BLaER1 (cell line): ENCODE measurements at regions not wholly inside any gene's neighbourhood (a gene's known extent, or its start where the extent isn't known, plus 50 kb on each side); places are given as distances from the start of the nearest gene placed in this dataset.
"Not testable (repeated sequence)": the region's sequence is repeated elsewhere in the genome, so short reads cannot be mapped to it uniquely, and the experiment has no call there.

ENCODE experiments used
- H3K27ac ChIP-seq: shearing (Covaris generic); formaldehyde crosslinking; 2 replicates; pipeline ENCODE4 v1.8.1; 2022
- H3K27me3 ChIP-seq: shearing (Covaris generic); formaldehyde crosslinking; 2 replicates; pipeline ENCODE4 v1.8.1; 2022
- H3K36me3 ChIP-seq: shearing (Covaris generic); formaldehyde crosslinking; 2 replicates; pipeline ENCODE4 v1.8.1; 2022
- H3K4me1 ChIP-seq: shearing (Covaris generic); formaldehyde crosslinking; 2 replicates; pipeline ENCODE4 v1.8.1; 2022
- H3K4me2 ChIP-seq: shearing (Covaris generic); formaldehyde crosslinking; 2 replicates; pipeline ENCODE4 v1.8.1; 2022
- H3K4me3 ChIP-seq: shearing (Covaris generic); formaldehyde crosslinking; 2 replicates; pipeline ENCODE4 v1.8.1; 2022
- H3K9ac ChIP-seq: shearing (Covaris generic); formaldehyde crosslinking; 2 replicates; pipeline ENCODE4 v1.8.1; 2022
- H3K9me3 ChIP-seq: shearing (Covaris generic); formaldehyde crosslinking; 2 replicates; pipeline ENCODE4 v1.8.1; 2022
- H4K20me1 ChIP-seq: shearing (Covaris generic); formaldehyde crosslinking; 2 replicates; pipeline ENCODE4 v1.8.1; 2022
- Cebpa-rat ChIP-seq: shearing (Covaris generic); IDR thresholded peaks from 2 replicates; pipeline ENCODE4 v1.8.1; 2022

DNA sequence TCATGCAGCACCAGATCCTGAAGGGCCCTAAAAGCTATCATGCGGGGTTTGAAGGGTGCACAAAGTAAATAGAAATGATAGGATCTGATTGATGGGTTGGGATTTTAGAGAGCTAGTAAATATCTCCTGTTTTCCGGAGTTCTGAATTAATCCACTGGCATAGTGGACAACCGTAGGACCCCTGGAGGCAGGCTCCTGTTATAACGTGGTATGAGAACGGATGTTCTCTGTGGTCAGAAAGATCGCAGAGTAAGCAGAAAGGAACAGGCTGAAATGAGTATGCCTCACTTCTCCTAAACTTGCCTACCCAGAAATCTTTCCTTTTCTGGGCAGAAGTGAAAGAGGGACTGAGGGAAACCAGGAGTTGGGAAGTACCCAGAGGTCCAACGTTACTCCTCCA is 470.8 kb downstream of the AJAP1 start:
- H3K27ac ChIP-seq, result no peak overlapping the region
- no peak overlapping the region for H3K4me3 ChIP-seq
- H3K9me3 ChIP-seq, result no peaks in the 10 kb centered on the region; the same call in 1 of the 2 replicates
- no peak for TF ChIP-seq Cebpa-rat
- H3K27me3 ChIP-seq, result no peaks in the 10 kb centered on the region
- H3K4me1 ChIP-seq, result no peaks in the 10 kb centered on the region
- no peak overlapping the region for H3K9ac ChIP-seq
- no peaks in the 10 kb centered on the region for H3K36me3 ChIP-seq
- no peak overlapping the region for H3K4me2 ChIP-seq
- H4K20me1 ChIP-seq, result no peaks in the 10 kb centered on the region

DNA sequence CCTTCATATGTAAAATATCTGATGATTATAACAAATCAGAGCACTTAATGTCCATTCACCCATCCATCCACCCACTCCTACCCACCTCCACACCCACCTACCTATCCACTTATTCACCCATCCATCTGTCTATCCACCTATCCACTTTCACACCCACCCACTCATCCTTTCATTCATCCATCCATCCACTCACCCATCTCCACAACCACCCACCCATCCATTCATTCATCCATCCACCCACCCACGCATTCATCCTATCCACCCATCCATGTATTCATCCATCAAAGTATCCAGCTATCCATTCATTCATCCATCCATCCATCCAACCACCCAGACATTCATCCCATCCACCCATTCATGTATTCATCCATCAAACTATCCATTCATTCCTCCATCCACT is 466.1 kb downstream of the AJAP1 start:
- no peaks in the 10 kb centered on the region for H4K20me1 ChIP-seq
- TF ChIP-seq Cebpa-rat, result no peak

DNA sequence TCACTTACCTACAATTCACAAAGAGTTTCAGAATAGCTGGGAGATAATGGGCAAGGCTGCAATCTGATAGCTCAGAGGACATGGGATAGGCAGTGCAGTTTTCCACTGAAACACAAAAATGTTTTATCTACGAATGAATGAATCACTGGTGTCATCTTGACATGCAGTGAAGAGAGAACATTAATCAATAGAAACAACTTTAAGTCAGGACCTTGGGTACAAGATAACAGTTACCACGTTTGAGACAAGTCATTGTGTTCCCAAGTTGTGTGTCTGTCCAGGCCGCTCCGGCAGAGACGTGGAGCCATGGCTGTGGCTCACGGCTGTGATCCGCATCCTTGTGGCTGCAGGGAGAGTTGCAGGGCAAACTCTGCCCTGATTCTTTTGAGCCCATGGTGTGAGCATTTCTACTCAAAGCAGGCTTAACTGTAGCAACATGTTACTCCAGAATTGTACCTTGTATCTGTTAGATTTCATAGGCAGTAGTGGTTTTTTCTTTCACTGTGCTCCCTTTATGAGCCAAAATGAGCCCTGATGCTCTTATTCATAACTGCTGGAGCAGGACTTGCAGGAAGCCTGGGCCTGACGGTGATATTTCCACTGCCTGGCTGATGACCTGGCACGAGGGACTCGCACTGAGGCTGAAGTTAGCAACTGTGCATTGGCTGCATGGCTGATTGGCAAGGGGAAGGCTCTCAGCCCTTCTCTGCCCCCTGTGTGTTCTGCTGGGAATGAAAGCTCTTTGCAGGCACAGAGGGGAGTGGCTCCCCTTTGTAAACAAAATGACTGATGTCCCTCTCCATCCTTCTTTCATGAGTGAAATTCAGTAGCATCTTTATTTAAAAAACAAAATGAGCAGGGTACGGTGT is 465.2 kb downstream of the AJAP1 start:
- Histone ChIP-seq H3K4me2 (no peak overlapping the region), H3K36me3 (no peaks in the 10 kb centered on the region), H3K27me3 (no peaks in the 10 kb centered on the region), H3K4me1 (no peaks in the 10 kb centered on the region), H3K9me3 (no peaks in the 10 kb centered on the region), H3K4me3 (no peak overlapping the region), H4K20me1 (no peaks in the 10 kb centered on the region), H3K27ac (no peak overlapping the region), H3K9ac (no peak overlapping the region)
- TF ChIP-seq Cebpa-rat, result no peak

More for the DNA sequence above, 466.1 kb downstream of the AJAP1 start:
- no peak overlapping the region for H3K4me2 ChIP-seq
- no peaks in the 10 kb centered on the region for H3K9me3 ChIP-seq
- no peak overlapping the region for H3K9ac ChIP-seq
- no peaks in the 10 kb centered on the region for H3K36me3 ChIP-seq
- H3K27me3 ChIP-seq, result no peaks in the 10 kb centered on the region
- no peak overlapping the region for H3K27ac ChIP-seq
- H3K4me1 ChIP-seq, result no peaks in the 10 kb centered on the region
- no peak overlapping the region for H3K4me3 ChIP-seq

DNA sequence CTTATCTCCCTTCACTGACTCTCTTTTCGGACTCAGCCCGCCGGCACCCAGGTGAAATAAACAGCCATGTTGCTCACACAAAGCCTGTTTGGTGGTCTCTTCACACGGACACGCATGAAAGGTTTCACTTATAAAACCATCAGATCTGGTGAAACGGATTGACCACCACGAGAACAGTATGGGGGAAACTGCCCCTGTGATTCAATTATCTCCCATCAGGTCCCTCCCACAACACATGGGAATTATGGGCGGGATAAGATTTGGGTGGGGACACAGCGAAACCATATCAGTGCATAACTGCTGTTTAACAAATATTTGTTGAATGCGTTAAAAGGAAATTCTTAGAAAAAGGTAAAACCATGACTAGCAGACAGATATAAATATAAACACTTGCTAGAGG is 464.4 kb downstream of the AJAP1 start:
- H3K27me3 ChIP-seq, H3K4me1 ChIP-seq, H4K20me1 ChIP-seq, H3K9ac ChIP-seq, H3K9me3 ChIP-seq, H3K27ac ChIP-seq, H3K4me2 ChIP-seq, H3K4me3 ChIP-seq, H3K36me3 ChIP-seq: not testable (repeated sequence)

DNA sequence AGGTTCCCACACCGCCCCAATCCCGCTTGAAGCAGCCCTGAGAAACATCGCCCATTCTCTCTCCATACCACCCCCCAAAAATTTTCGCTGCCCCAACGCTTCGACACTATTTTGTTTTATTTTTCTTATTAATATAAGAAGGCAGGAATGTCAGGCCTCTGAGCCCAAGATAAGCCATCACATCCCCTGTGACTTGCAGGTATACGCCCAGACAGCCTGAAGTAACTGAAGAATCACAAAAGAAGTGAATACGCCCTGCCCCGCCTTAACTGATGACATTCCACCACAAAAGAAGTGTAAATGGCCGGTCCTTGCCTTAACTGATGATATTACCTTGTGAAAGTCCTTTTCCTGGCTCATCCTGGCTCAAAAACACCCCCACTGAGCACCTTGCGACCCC is 463.9 kb downstream of the AJAP1 start:
- H3K4me1 ChIP-seq, H3K27me3 ChIP-seq, H3K9me3 ChIP-seq, H3K4me2 ChIP-seq, H4K20me1 ChIP-seq, H3K36me3 ChIP-seq, H3K27ac ChIP-seq, H3K9ac ChIP-seq, H3K4me3 ChIP-seq: not testable (repeated sequence)

DNA sequence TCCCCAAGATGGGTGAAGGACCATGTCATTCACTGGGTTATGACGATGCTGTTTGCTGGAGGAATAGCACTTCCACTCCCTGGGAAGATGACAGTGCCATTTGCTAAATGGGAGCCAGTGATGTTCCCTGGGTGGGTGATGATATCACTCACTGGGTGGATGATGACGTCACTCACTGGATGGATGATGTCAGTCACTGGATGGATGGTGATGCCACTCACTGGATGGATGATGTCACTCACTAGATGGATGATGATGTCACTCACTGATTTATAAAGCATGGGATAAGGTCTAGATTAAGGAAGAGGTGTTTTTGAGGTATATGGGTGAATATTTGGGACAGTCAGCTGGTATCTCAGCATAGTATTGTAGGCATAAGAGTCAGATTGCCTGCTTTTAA is 457.2 kb downstream of the AJAP1 start:
- Histone ChIP-seq H3K4me2 (no peak overlapping the region), H3K4me3 (no peak overlapping the region), H3K4me1 (no peaks in the 10 kb centered on the region), H3K9ac (no peak overlapping the region), H3K9me3 (no peaks in the 10 kb centered on the region), H3K36me3 (no peaks in the 10 kb centered on the region), H3K27me3 (no peaks in the 10 kb centered on the region), H4K20me1 (no peaks in the 10 kb centered on the region), H3K27ac (no peak overlapping the region)
- no peak for TF ChIP-seq Cebpa-rat

DNA sequence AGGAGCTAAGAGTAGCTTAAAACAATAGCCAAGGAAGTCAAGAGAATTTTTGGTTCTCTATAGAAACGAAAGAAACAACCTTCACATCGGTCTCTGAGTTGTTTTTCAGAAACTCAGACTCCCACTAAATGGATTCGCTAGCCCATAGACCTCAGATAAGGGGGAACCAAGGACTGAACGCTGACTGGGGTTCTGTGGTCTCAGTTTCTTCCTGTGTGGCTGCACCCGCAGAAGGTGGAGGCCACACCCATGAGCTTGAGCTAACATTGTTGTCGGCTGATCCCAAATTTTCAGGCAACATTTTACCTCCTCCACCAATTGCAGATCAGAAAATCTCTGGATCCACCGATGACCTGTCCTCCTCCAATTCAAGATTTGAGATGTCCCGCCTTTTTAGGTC is 456.1 kb downstream of the AJAP1 start:
- no peak overlapping the region for H3K4me3 ChIP-seq
- no peaks in the 10 kb centered on the region for H4K20me1 ChIP-seq
- no peak overlapping the region for H3K27ac ChIP-seq
- no peaks in the 10 kb centered on the region for H3K27me3 ChIP-seq
- no peak overlapping the region for H3K4me2 ChIP-seq
- no peaks in the 10 kb centered on the region for H3K9me3 ChIP-seq
- no peaks in the 10 kb centered on the region for H3K36me3 ChIP-seq
- no peak for TF ChIP-seq Cebpa-rat
- no peak overlapping the region for H3K9ac ChIP-seq
- no peaks in the 10 kb centered on the region for H3K4me1 ChIP-seq

DNA sequence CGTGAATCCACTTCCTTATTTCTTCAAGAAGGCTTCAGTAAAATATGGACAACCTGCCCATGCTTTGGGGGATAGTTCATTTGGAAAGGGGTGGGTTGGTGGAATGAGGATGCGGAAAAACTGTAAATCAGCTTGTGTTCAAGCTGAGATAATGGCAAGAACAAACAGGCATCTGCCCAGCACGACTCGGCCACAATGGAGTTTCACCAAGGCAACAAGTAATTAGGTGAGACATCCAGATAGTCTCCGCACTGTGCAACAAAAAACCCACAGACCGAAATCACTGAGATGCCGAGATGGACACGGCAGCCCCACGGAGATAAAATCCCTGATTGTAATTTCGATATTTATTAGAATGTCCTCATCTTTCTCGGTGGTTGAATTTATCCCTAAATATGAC is 455.2 kb downstream of the AJAP1 start:
- no peaks in the 10 kb centered on the region for H3K9me3 ChIP-seq
- H3K27me3 ChIP-seq, result no peaks in the 10 kb centered on the region
- no peaks in the 10 kb centered on the region for H3K4me1 ChIP-seq
- H3K36me3 ChIP-seq, result no peaks in the 10 kb centered on the region
- no peak overlapping the region for H3K27ac ChIP-seq
- H3K9ac ChIP-seq, result no peak overlapping the region
- TF ChIP-seq Cebpa-rat, result no peak
- H3K4me2 ChIP-seq, result no peak overlapping the region
- H3K4me3 ChIP-seq, result no peak overlapping the region
- H4K20me1 ChIP-seq, result no peaks in the 10 kb centered on the region

DNA sequence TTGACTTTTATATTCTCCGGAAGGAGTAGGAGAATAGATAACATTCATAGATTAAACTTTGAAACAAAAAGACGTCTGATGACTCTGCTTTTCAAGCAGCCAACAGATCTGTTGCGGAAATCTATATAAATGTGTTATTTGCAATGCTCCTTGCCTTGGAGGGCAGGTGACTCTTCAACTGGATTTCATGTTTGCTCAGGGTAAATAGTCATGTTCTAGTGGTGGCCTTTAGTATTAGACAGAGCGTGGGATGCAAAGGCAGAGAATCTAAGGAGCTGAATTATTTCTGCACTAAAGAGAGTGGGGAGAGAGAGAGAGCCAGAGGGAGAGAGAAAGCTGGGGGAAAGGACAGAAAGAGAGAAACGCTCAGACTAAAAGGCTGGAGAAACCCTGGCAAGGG is 454.3 kb downstream of the AJAP1 start:
- no peak overlapping the region for H3K9ac ChIP-seq
- no peak overlapping the region for H3K4me2 ChIP-seq
- H3K27ac ChIP-seq, result no peak overlapping the region
- H3K9me3 ChIP-seq, result no peaks in the 10 kb centered on the region
- no peaks in the 10 kb centered on the region for H3K27me3 ChIP-seq
- H3K36me3 ChIP-seq, result no peaks in the 10 kb centered on the region
- no peaks in the 10 kb centered on the region for H4K20me1 ChIP-seq
- TF ChIP-seq Cebpa-rat, result no peak
- H3K4me1 ChIP-seq, result no peaks in the 10 kb centered on the region
- no peak overlapping the region for H3K4me3 ChIP-seq

DNA sequence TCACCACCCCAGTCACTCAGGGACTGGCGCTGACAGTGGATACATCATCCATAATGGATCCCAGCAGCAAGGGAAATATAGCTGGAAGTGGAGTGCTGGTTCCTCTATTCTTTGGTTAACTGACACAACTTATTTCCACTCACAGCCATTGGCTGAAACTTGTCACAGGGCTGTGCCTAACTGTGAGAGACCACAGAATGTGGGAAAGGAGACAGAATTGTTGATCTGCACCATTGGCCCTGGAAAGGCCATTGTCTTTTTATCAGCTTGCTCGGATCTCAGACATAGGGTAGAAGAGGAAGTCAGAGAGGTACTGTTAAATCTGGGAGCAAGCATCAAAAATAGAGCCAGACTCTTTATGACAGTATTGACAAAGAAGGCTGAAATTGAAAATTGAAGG is 451.3 kb downstream of the AJAP1 start:
- Histone ChIP-seq H3K27me3 (no peaks in the 10 kb centered on the region), H3K4me3 (no peak overlapping the region), H4K20me1 (no peaks in the 10 kb centered on the region), H3K4me2 (no peak overlapping the region), H3K9ac (no peak overlapping the region), H3K4me1 (no peaks in the 10 kb centered on the region), H3K27ac (no peak overlapping the region), H3K9me3 (peaks cover 7% of the 10 kb centered on the region; the same call in 1 of the 2 replicates), H3K36me3 (no peaks in the 10 kb centered on the region)
- no peak for TF ChIP-seq Cebpa-rat

DNA sequence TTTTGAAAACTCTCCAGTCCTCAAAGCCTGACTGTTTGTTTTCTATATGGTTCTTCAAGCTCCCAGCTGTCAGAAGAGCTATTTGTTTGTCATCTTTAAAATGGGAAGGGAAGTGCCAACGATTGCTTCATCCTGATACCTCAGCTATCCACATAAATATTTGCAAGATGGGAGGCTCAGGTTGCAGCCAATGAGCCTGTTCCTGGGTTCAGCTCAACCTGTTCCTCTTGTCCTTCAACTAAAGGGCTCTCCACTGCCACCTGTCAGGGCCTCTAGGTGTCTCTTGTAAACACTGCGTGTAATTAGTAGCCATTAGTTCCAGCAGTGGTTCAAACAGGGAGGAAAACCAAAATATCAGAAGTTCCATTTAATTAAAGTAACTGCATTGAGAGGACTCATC is 445.1 kb downstream of the AJAP1 start:
- H3K27ac ChIP-seq, result no peak overlapping the region
- no peak overlapping the region for H3K4me3 ChIP-seq
- H3K4me2 ChIP-seq, result no peak overlapping the region
- no peak overlapping the region for H3K9ac ChIP-seq
- H3K27me3 ChIP-seq, result no peaks in the 10 kb centered on the region
- no peak for TF ChIP-seq Cebpa-rat
- H3K36me3 ChIP-seq, result no peaks in the 10 kb centered on the region
- H4K20me1 ChIP-seq, result no peaks in the 10 kb centered on the region
- H3K4me1 ChIP-seq, result no peaks in the 10 kb centered on the region
- peaks cover 7% of the 10 kb centered on the region; the same call in 1 of the 2 replicates for H3K9me3 ChIP-seq
